Inferior parietal cortex (tissue), 1 donor: ENCODE measurements at regions not wholly inside any gene's neighbourhood (a gene's known extent, or its start where the extent isn't known, plus 50 kb on each side); places are given as distances from the start of the nearest gene placed in this dataset.

Experiments
- DNase-seq: peaks from one replicate; pipeline ENCODE4 v3.0.0-alpha.2; 2016; ENCODE audit errors: extremely low spot score

DNA sequence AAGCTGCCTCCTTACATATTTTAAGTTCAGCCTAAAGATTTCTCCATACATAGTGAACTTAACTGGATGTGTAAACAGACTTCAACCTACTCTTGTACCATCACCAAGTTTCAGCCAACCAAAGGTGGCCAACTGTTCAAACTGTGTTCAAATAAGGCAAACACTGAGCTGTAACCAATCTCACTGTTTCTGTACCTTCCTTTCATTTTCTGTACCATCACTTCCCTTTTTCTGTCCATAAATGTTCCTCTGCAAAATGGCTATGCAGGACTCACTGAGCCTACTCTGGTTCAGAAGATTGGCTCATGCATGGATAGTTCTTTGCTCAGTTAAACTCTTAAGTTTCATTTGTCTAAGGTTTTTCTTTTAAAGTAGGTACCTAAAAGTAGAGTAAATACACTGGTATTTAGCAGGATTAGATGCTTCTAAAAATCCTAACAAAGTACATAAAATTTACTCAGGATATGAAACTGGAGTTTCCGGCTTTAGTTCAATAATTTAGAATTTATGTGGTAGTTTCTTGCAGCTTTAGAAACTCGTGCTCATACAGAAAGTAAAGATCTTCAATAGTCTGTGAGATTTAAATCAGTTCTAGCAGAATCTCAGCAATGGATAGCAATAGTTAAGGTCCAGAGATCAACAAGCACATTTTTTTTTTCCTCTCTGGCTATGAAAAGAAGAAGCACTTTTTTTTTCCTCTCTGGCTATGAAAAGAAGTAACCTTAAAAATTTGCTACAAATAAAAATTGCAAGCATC is 282.0 kb upstream of the PPFIA2 start:
- DNase-seq, result no peak

DNA sequence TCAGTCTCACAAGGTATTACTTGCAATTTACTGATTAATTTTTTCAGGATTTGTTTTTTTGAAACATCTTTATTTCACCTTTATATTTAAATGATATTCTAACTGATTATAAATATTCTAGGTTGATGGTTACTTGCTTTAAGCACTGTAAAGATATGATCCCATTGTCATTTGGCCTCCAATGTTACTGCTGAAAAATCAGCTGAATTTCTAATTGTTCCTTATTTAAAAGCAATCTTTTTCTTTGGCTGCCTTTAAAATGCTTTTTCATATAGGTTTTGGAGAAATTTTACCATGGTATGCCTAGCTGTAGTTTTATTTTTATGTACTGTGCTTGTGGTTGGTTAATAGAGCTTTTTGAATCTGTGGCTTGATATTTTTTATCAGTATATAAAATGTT is 275.6 kb upstream of the PPFIA2 start:
- DNase-seq, result no peak

DNA sequence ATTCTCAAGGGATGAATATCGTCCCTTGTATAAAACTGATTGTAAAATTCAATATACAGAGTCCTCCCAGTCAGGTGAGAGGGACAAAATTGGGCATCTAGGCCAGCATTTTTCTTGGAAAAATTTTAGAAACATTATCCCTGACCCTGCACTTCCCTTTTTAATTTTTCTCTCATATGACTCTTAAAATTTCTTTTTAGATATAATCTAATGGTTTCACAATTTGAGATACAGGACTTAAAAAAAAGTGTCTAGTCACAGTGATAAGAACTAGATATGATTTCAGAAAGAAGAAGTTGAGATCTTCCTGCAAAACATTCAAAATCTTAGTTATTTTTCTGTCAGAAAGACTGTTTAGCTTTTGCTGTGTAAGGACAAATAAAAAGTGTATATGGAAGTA is 270.8 kb upstream of the PPFIA2 start:
- no peak for DNase-seq

DNA sequence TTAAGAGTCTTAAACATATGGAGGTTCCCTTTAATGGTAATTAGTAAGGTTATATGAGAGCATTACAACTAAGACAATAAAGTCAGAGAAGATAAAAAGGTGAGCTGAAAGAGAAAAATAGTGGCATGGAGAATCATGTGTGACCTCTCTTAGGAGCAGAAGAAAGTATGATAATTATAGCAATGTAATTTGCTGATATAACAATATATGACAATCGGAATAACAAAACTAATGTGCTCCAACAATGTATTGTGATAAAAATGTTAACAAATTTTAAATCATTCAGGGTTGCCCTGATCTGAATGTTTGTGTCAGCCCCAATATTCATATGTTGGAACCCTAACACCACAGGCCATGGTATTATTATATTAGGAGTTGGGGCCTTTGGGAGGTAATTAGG is 269.6 kb upstream of the PPFIA2 start:
- no peak for DNase-seq

DNA sequence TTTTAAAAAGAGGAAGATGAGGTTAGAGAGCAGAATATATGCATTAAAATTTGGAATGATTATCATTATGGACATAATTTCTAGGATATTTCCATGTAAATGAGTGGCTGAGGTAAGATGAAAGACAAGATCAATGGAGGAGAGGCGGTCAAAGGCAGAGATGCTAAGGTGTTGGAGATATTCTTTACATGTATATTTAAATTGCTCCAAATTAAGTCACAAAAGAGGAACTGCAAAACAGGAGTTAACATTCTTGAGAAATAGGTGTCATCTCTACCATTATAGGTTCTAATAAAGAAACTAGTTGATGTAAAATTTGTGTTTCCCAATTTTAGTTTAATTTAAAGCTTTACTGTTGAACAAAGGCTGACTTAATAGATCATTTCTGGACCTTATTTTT is 268.5 kb upstream of the PPFIA2 start:
- DNase-seq, result no peak

DNA sequence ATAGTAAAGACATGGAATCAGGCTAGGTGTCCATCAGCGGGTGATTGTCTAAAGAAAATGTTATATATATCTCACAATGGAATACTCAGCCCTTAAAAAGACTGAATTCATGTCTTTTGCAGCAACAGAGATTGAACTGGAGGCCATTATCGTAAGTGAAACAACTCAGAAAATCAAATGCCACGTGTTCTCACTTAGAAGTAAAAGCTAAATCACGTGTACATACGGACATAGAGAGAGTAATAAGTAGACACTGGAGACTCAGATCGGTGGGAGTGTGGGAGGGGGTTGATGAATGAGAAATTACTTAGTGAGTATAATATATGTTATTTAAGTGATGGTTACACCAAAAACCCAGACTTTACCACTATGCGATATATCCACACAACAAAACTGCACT is 266.3 kb upstream of the PPFIA2 start:
- no peak for DNase-seq

DNA sequence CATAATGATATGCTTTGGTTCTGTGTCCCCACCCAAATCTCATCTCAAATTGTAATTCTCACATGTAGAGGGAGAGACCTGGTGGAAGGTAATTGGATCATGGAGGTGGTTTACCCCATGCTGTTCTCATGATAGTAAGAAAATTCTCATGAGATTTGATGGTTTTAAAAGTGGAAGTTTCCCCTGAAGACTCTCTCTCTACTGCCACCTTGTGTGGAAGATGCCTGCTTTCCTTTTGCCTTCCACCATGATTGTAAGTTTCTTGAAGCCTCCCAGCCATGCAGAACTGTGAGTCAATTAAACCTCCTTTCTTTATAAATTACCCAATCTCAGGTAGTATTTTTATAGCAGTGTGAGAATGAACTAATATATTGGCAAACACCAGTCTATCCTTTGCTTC is 260.4 kb upstream of the PPFIA2 start:
- no peak for DNase-seq

DNA sequence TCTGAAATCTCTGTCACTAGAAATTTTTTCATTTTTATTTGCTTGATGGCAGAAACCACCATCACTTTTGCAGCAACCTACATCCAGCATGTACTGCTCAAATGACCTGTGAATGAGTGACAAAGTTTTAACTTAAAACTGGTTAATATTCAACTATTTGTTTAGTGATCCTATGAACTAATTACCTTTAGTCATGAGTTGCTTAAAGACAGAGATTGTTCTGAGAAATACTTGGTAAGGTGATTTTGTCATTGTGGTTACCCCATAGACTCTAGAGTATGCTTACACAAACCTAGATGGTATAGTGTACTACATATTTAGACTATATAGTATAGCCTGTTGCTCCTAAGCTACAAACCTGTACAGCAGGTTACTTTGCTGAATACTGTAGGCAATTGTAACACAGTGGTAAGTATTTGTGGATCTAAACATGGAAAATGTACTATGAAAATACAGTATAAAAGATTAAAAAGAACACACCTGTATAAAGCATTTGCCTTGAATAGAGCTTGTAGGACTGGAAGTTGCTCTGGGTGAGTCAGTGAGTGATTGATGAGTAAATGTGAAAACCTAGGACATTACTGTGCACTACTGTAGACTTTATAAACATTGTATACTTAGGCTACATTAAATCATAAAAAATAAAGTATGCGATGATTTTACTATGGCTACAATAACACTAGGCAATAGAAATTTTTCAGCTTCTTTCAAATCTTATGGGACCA is 256.6 kb upstream of the PPFIA2 start:
- DNase-seq, result no peak

DNA sequence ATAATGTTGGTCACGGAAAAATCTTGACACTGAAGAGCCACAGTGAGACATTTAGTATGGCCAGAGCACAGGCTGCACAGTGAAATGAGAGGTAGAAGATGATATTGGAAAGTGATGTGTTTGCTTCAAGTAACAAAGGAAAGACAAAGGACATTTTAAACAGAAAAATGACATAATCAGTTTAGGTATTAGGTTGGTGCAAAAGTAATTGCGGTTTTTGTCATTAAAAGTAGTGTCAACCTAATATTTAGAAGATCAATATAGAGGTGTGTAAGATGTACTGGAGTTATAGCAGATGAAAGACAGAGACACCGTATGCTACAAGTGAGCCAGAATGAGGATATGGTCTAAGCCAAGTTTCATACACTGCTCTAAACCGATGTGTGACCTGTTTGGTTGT is 253.0 kb upstream of the PPFIA2 start:
- DNase-seq, result no peak

DNA sequence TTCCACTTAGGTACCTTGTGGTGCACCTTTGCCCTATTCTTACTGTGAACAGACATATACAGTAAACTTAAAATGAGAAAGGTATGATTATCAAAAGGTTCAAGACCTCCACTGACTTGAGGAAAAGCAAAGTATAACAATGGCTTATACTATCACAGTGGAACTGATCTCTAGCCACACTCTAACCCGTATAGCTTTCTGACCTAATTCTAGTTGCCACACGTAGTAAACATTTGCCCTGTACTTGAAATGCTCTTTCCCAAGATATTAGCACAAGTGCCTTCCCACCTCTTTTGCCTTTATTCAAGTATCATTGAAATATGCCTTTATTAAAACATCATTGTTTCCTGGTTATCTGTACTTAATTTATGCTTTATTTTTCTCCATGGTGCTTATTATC is 250.4 kb upstream of the PPFIA2 start:
- DNase-seq, result no peak

DNA sequence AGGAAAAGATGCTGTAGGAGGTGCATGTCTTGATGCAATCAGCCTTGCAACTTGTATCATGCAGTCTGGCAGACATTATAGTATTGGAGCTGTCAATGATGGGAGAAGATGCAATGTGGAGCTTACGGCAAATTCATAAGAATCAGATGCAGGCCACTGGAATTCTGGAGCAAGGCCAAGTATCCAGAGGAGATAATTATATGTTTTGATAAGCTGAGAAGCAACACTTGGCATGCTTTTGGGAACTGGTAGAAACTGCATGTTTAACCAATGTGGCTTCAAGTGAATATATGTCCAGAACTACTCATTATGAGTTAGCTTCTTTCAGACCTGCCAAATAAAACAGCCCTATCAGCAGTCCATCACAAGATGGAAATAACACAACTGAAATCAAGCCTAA is 249.1 kb upstream of the PPFIA2 start:
- no peak for DNase-seq

DNA sequence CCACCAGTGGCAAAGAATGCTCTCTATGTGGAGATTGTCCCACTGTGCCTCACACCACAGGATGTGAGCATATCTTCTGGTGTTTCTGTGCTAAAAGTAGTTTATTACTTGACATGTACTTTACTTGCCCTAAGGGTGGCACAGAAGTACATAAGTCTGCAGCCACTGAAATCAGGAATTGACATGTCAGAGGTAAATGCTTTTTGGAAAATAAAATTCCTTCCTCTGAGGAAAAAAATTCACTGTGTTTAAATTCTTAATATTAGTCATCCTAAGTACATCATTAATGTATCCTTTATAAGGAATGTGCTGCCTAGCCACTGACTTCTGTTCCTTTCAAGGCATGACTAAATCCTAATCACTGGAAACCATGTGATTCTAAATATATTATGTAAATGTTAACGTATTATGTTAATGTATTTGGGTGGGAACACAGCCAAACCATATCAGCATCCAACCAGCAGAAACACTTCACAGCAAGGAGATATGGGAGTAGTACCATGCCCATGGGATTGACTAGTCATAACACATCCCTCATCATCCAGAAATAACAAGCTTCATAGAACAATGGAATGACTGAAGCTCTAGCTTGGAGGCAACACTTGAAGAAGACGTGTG is 239.7 kb upstream of the PPFIA2 start:
- DNase-seq, result no peak

DNA sequence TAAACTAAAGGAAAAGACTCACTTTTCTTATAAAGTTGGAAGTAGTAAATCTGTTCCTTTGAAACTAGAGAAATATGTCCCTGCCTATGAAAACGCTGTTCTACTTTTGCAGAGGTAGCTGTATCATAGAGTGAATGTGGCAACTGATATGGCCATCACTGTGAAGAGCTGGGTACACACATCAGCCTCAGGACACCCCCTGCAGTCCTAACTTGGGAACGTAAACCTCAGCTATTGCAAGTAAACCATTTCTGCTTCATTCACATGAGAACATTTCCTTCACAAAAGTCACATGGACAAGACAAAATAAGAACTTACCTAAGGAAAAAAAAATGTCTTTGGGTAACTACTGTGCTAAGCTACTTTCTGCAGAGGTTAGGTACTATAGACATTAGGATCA is 233.3 kb upstream of the PPFIA2 start:
- peak; percentile 8 for DNase-seq

DNA sequence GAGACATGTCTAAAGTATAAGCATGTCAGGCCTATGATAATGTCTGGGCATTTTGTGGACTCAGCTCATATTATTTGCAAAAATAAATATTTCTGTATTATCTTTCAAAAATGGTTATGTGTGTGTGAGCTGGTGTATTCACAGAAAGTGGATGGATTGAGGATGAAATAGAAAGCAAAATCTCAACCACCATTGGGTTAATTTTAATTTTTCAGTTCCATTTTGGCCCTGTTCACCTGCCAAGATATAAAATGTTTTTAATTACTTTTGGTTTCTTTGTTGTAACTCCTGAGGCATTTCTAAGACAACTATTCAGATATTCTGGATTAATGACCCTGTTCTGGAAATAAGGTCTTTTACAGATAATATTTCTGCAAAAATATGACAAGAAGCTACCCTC is 232.7 kb upstream of the PPFIA2 start:
- no peak for DNase-seq

DNA sequence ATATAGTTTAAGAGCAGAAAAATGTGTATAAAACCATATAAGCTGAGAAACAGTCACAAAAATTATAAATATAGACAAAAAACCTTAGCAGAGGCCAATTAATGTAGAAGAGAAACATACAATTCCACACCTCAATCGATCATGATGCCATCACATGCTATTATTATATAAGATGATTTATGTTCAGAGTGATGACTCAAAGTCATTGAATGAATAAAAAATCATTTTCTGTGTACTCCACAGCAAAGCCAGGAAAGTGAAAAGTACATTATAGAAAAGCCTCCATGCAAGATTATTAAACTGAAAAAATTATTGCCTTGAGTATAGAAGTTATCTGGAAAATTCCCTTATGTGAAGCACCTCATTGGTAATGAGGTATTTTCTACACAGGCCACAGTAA is 229.2 kb upstream of the PPFIA2 start:
- DNase-seq, result no peak

DNA sequence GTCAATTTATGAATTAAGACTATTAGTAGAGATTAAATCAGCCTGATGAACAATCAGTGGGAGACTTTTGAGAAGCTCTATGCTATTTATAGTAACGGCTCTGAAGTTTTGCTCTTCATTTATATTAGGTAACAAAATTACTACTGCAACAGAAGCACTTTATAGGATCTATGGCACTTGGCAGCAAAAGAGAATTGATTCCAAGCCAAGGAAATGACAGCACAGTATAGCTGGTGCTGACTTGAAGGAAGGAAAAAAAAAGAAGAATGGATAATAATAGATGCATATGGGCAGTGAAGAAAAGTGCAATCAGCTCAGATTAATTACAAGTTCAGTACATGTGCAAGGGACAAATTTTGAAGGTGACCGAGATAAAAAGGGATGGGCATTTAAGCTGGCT is 228.2 kb upstream of the PPFIA2 start:
- peak; percentile 5 for DNase-seq

DNA sequence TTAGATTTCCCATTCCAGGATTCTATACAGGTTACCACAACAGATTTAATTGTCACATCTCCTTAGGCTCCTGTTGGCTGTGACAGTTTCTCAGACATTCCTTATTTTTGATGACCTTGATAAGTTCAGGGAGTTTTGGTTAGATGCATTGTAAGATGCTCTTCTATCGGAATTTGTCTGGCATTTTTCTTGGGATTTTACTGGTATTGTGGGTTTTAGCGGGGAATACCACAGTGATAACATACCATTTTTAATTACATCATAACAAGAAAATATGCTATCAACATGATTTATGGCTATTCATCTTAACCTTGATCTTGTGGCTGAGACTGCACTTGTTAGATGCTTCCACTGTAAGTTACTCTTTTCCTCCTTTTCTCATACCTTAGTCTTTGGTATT is 217.5 kb upstream of the PPFIA2 start:
- no peak for DNase-seq

DNA sequence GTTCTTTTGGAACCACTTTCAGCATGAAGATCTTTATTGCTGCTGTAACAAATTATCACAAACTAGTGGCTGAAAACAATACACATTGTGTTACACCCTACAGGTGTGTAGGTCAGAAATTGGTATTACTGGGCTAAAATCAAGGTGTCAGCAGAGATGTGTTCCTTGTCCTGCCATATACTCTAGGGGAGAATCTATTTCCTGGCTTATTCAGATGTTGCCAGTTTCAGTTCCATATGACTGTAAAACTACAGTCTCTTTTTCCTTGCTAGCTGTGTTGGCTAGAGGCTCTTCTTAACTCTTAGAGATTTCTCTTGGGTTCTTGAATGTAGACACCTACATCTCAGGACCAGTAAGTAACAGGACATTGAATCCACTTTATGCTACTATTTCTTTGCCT is 215.6 kb upstream of the PPFIA2 start:
- DNase-seq, result no peak

DNA sequence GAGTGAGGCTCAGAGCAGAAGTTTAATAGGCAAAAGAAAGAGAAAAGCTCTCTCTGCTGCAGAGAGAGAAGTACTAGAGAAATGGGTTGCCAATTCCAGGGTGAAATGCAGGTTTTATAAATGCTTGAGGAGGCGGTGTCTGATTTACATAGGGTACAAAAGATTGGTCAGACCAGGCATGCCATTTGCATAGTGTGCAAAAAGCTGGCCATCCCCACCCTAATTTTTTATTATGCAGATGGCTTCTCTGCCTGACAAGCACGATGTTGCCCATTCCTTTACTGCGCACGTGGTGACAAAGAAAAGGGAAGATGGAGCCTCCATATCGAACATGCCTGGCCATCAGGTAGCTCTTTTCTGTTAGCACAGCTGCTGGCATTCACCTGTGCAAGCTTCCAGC is 209.3 kb upstream of the PPFIA2 start:
- DNase-seq, result no peak

DNA sequence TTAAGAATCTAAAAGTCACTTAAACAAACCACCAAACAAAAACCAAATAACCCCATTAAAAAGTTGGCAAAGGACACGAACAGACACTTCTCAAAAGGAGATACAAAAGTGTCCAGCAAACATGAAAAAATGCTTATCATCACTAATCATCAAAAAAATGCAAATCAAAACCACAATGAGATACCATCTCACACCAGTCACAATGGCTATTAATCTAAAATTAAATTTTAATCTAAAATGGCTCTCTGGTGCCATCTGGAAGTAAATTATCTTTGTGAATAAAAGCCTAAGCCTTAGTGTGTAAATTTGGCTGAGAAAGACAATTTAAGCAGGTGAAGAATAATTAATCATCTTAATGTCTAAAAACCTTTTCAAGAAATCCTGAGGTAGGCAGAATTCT is 204.5 kb upstream of the PPFIA2 start:
- DNase-seq, result no peak

DNA sequence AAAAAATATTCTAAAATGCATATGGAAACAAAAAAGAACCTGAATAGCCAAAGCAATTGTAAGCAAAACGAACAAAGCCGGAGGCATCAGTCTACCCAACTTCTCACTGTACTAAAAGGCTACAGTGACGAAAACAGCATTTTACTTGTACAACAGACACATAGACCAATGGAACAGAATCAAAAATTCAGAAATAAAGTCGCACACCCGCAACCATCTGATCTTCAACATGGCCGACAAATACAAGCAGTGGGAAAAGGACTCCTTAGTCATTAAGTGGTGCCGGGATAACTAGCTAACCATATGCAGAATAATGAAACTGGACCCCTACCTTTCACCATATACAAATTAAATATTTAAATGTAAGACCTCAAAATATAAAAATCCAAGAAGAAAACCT is 203.9 kb upstream of the PPFIA2 start:
- no peak for DNase-seq

DNA sequence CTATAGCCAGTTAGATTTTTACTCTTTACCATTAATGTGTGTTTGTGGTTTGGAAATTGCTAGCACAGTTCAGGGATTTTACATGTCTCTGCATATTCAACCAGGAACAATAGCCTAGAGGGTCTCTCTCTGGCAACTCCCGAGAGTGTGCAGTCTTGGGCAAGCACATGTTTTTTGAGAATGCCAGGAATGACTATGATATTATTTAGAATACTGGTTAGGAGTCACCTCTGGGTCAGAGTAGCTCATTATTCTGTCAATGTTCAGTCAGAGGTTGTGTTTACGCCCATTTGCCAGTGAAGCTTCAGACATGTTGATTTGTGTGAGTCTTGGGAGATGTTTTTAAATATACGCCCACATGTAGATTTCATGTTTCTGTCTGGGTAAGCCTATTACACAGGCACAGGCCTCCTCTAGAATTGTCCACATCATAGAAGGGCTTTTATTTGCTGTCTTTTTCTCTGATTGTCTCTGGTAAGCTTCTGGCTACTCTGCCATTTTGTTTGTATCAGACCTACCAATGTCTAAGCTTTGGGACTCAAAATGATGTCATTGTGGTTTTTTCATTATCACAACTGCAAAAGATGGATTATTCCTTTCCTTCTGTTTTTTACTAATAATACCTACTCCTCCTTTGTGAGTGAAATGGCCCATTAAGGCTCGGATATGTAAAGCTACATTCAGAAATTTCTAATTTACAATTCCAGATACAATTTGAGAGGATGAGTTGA is 203.1 kb upstream of the PPFIA2 start:
- no peak for DNase-seq

DNA sequence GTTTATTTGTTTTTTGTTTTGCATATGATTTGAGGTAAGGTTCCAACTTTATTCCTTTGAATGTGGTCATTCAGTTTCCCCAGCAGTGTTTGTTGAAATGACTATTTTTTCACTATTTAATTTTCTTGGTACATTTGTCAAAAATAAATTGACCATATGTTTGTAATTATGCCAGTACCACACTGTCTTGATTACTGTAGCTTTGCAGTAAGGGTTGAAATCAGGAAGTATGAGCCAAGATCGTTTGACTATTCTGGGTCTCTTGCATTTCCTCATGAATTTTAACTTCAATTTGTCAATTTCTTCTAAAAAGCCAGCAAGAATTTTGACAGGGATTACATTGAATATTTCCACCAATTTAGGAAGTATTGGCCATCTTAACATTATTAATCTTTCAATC is 199.3 kb upstream of the PPFIA2 start:
- DNase-seq, result no peak
